ENCODE measurements at regions not wholly inside any gene's neighbourhood (a gene's known extent, or its start where the extent isn't known, plus 50 kb on each side); places are given as distances from the start of the nearest gene placed in this dataset.
A peak's percentile ranks its signal among the peaks of the same experiment; 100 is the strongest.
"Not testable (repeated sequence)": the region's sequence is repeated elsewhere in the genome, so short reads cannot be mapped to it uniquely, and the experiment has no call there.

- no peak for DNase-seq
These were observed 107.3 kb downstream of the OR2B2 start for GRCh38 chr6:27804851-27805250.

DNA sequence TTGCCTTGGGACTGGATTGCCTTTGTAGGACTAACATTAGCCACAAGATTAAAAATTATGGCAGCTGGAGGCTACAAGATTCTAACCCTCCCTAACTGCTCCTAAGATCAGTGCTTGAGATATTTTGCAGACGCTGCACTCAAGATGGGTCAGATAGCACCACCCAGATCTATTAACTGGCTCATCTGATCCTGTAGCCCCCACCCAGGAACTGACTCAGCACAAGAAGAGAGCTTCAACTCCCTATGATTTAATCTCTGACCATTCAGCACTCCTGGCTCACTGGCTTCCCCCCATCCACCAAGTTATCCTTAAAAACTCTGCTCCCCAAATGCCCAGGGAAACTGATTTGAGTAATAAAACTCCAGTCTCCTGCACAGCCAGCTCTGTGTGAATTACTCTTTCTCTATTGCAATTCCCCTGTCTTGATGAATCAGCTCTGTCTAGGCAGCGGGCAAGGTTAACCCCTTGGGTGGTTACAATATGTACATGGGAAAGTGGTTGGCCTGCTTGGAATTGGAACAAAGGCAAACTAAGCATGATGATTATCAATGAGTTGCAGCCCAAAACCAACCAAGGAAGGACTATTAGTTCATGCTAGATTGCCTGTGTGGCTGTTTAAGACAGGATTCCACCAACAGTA, 111.3 kb downstream of the OR2B2 start:
- no peak for DNase-seq

- DNase-seq: no peak
These were observed 114.2 kb downstream of the OR2B2 start for GRCh38 chr6:27797960-27798359.

DNA sequence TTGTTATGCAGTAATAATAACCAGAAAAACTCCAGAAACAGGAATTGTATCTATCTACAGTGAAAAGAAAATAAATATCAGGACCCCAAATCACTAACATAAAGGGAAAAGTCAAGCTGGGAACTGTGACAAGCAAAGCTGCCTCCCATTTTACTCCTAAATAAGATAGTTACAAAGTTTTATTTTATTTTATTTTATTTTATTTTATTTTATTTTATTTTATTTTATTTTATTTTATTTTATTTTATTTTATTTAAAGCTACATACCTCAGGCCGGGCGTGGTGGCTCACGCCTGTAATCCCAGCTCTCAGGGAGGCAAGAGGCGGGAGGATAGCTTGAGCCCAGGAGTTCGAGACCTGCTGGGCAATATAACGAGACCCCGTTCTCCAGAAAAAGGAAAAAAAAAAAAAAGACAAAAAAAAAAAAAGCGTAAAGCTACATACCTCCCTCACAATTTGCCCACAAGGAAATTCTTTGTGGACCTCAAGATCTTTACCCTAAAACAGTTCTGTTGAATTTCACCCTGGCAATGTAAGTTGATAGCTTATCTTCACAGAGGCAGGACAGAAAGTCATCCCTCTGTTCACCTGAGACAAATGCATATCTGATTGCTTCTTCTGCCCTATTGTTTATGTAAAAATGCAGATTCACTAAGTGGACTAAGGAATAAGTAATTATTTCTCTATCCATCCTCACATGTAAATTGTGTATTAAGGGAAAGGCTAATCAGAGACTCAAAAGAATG, 115.3 kb downstream of the OR2B2 start:
- not testable (repeated sequence) for DNase-seq

GRCh38 chr6:27795697-27796494, 116.3 kb downstream of the OR2B2 start:
- DNase-seq: peak; percentile 75

- no peak for DNase-seq
These were observed 120.8 kb downstream of the OR2B2 start for GRCh38 chr6:27791182-27791943.

DNA sequence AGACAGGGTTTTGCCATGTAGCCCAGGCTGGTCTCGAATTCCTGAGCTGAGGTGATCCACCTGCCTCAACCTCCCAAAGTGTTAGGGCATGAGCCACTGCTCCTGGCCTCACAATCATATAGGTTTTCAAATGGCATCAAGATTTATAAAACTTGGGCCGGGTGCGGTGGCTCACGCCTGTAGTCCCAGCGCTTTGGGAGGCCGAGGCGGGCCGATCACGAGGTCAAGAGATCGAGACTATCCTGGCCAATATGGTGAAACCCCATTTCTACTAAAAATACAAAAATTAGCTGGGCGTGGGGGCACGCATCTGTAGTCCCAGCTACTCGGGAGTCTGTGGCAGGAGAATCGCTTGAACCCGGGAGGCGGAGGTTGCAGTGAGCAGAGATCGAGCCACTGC, 123.8 kb downstream of the OR2B2 start:
- DNase-seq: not testable (repeated sequence)

- no peak for DNase-seq
These were observed 126.1 kb downstream of the OR2B2 start for GRCh38 chr6:27786048-27786447.

DNA sequence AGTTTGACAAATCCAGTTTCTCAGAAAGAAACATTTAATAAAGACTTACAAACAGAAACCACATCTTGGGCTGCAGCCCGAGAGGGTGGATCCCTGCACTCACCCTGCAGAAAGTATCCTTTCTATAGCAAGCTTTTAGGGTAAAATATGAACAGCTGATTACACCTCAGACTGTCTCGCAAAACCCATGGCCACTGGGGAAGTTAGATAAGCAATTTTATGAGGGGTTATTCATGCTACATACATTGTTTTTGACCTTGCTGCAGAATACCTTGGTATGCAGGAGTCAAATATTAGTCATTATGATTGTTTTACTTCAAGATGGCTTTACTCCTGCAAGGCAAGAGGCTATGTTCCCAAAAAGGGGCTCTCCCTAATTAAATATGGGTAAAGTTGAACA, 126.9 kb downstream of the OR2B2 start:
- no peak for DNase-seq

GRCh38 chr6:27782748-27783147, 129.4 kb downstream of the OR2B2 start:
- DNase-seq: no peak

GRCh38 chr6:27778625-27779417, 133.4 kb downstream of the OR2B2 start:
- DNase-seq: no peak

- no peak for DNase-seq
These were observed 134.4 kb downstream of the OR2B2 start for GRCh38 chr6:27777614-27778355.

- DNase-seq: no peak
These were observed 135.1 kb downstream of the OR2B2 start for GRCh38 chr6:27777126-27777525.

DNA sequence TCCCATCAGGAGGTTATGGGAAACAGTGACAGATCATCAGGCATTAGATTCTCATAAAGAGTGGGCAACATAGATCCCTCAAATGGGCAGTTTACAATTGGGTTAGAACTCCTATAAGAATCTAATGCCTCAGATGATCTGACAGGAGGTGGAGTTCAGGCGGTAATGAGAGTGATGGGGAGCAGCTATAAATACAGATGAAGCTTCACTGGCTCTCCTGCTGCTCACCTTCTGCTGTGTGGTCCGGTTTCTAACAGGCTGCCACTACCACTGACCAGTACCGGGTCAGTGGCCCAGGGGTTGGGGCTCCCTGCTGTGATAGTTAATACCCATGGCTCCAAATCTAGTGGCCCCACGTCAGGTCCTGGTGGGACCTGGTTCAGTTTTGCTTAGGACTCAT, 135.7 kb downstream of the OR2B2 start:
- no peak for DNase-seq

DNA sequence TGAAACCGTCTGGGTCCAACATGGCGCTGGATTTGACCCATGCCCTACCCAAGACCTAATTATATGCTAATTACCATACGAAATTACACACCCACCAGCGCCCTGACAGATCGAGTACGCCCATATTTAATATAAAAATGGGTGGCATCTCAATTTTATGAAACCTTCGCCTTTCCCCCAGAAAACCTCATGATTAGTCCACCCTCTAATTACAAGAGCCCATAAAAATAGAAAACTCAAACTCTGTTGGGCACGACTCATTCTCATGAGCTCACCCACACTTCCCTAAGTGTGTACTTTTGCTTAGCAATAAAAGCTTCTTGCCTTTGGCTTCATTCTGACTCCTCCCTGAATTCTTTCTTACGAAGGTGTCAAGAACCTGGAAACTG, 136.4 kb downstream of the OR2B2 start:
- DNase-seq: no peak

GRCh38 chr6:27775138-27775795, 136.9 kb downstream of the OR2B2 start:
- not testable (repeated sequence) for DNase-seq

GRCh38 chr6:27774264-27774600, 138.0 kb downstream of the OR2B2 start:
- not testable (repeated sequence) for DNase-seq

DNA sequence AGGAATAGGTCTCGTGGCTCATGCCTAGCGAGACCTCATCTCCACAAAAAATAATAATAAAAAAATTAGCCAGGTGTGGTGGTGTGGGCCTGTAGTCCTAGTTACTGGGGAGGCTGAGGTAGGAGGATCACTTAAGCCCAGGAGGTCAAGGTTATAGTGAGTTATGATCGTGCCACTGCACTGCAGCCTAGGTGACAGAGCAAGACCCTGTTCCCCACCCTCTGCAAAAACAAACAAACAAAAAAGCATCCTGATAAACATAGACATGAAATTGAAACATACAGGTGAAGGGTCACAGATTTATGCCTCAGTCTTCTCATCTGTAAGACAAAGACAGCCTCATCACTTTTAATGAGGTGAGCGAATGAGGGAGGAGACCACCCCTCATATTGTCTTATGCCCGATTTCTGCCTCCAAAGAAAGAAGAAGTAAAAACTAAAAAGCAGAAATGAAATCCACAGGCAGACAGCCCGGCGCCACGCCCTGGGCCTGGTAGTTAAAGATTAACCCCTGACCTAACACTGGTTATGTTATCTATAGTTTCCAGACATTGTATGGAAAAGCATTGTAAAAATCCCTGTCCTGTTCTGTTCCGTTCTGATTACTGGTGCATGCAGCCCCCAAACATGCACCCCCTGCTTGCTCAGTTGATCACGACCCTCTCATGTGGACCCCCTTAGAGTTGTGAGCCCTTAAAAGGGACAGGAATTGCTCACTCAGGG, 138.5 kb downstream of the OR2B2 start:
- not testable (repeated sequence) for DNase-seq

DNA sequence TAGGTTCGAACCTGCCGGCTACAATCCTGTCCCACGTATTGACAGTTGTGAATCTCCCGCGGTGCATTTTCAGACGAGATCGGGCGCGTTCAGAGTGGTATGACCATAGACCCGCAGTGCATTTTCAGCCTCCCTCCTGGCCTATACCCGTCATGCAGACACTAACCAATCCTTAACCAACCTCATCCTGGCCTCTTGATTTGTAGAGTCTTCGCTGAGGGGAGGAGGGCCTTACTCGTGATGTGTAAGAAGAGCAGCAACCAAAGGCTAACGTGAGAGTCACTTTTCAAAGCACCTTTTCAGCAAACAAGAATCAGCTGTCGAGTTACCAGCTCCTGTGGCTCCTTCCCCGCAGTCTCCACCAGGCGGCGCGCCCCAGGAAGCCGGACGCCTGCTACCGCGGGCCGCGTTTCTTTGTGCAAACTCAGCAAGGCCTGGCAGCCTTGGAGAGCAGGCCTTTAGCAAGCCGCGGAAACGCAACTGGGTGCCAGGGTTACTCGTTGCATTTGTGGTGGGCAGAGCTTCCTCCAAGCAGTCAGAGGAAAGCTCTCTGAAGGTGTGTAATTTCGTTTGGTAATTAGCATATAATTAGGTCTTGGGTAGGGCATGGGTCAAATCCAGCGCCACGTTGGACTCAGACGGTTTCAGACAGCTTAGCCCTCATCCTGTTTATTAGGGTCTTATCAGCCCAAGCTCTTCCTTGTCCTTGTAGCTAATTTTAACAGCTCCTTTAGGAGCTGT, 139.8 kb downstream of the OR2B2 start:
- DNase-seq: peak; percentile 42

- DNase-seq: no peak
These were observed 141.0 kb downstream of the OR2B2 start for GRCh38 chr6:27771235-27771634.
